ENCODE measurements at regions not wholly inside any gene's neighbourhood (a gene's known extent, or its start where the extent isn't known, plus 50 kb on each side); places are given as distances from the start of the nearest gene placed in this dataset.

- no peaks in the 10 kb centered on the region for H3K36me3 ChIP-seq (ENCODE audit: control insufficient read depth in 2 of 4, insufficient read depth in 4 of 4, low read length in 3 of 4)
- no peak for FAIRE-seq
- no peak overlapping the region for H2BK5ac ChIP-seq (ENCODE audit: low read depth, low read length)
- H4K8ac ChIP-seq (ENCODE audit: extremely low read depth, insufficient read depth, low read length), result no peak overlapping the region
- no peak overlapping the region for H3K9ac ChIP-seq (replicated peaks in 1 of 4; ENCODE audit: extremely low read depth in 1 of 4, low read depth in 3 of 4, low read length in 3 of 4)
- H3K79me2 ChIP-seq (ENCODE audit: control insufficient read depth in 1 of 2, insufficient read depth in 2 of 2, low read length in 2 of 2), result no peaks in the 10 kb centered on the region
- no peak overlapping the region for H2BK20ac ChIP-seq (ENCODE audit: low read length)
- no peak overlapping the region for H3K4me3 ChIP-seq (ENCODE audit: extremely low read depth in 1 of 4, insufficient read depth in 2 of 4, low read depth in 3 of 4, low read length in 4 of 4)
- no peak overlapping the region for H3K56ac ChIP-seq (replicated peaks; ENCODE audit: insufficient read length, low read depth, low read length)
- H2BK12ac ChIP-seq (ENCODE audit: low read depth, low read length), result no peak overlapping the region
- H2BK120ac ChIP-seq (replicated peaks; ENCODE audit: low read depth, low read length), result no peak overlapping the region
- no peak for DNase-seq (ENCODE audit: low read depth in 1 of 2, low spot score in 2 of 2)
- no peak overlapping the region for H3K14ac ChIP-seq (ENCODE audit: insufficient read length)
- no peaks in the 10 kb centered on the region for H3K79me1 ChIP-seq (ENCODE audit: low read depth, low read length)
- no peak overlapping the region for H3K4me2 ChIP-seq (ENCODE audit: insufficient read depth in 1 of 2, low read depth in 2 of 2, low read length in 2 of 2)
- H3K4ac ChIP-seq (replicated peaks; ENCODE audit: insufficient read length, low read depth, low read length), result no peak overlapping the region
- H4K5ac ChIP-seq (ENCODE audit: insufficient read length, low read depth, low read length), result no peak overlapping the region
- no peak overlapping the region for H4K91ac ChIP-seq (replicated peaks; ENCODE audit: insufficient read length, low read length)
- WGBS, 2 experiments (ENCODE audit: extremely low coverage in 1 of 2, insufficient coverage in 1 of 2, insufficient read length in 1 of 2, insufficient replicate concordance in 2 of 2, low coverage in 1 of 2, low lambda C conversion rate in 2 of 2, missing lambda C conversion rate in 1 of 2), result 89% methylated on average over 2 of the region's 2 CpGs; no CpG with 5 or more reads in 1 of the 2 experiments
- no peaks in the 10 kb centered on the region for H3K9me3 ChIP-seq (ENCODE audit: insufficient read depth in 2 of 2, low read depth in 1 of 2, low read length in 1 of 2)
- ChIA-PET CTCF (ENCODE audit: partially characterized antibody) (interaction anchor here (0.9 to 1.9 kb wide), 5 partner anchors 13 to 117 kb away, joined by 3 to 5 read pairs (median 3); no protein-coding TSS in a partner anchor), POLR2A (ENCODE audit: partially characterized antibody) (no interaction called here)
- H3K23me2 ChIP-seq (ENCODE audit: low read depth, low read length), result no peaks in the 10 kb centered on the region
- no peak overlapping the region for H3K27ac ChIP-seq (ENCODE audit: low read depth, low read length)
- H2BK15ac ChIP-seq (ENCODE audit: low read length), result no peak overlapping the region
- no peaks in the 10 kb centered on the region for H3K4me1 ChIP-seq (replicated peaks in 1 of 4; ENCODE audit: control insufficient read depth in 3 of 4, insufficient read depth in 4 of 4, low read length in 3 of 4)
- H3K18ac ChIP-seq (ENCODE audit: extremely low read depth, low read length), result no peak overlapping the region
- no peak overlapping the region for H2AK5ac ChIP-seq (ENCODE audit: low read depth, low read length)
- no peak overlapping the region for H2AFZ ChIP-seq (ENCODE audit: low read length)
- no peaks in the 10 kb centered on the region for H4K20me1 ChIP-seq (replicated peaks in 1 of 2; ENCODE audit: control insufficient read depth in 1 of 2, insufficient read depth in 2 of 2, low read length in 2 of 2)
- no peak overlapping the region for H3K23ac ChIP-seq (ENCODE audit: insufficient read length)
- no peaks in the 10 kb centered on the region for H3K27me3 ChIP-seq (replicated peaks in 1 of 4; ENCODE audit: control insufficient read depth in 3 of 4, extremely low read depth in 1 of 4, insufficient read depth in 3 of 4, low read length in 3 of 4)
- TF ChIP-seq GTF2F1 (IDR thresholded peaks at IDR 0.05; ENCODE audit: borderline replicate concordance, low read depth, low read length) (no peak), TAF7 (optimal IDR thresholded peaks at IDR 0.05; ENCODE audit: borderline replicate concordance, low read depth, low read length) (no peak), RFX5 (IDR thresholded peaks at IDR 0.05; ENCODE audit: borderline replicate concordance, low read depth, low read length) (no peak), MAX (IDR thresholded peaks at IDR 0.05) (no peak)
Measured at GRCh38 chr20:12715371-12715770, 293.4 kb upstream of the SPTLC3 start.

Data from H1 (cell line).